ENCODE measurements at regions not wholly inside any gene's neighbourhood (a gene's known extent, or its start where the extent isn't known, plus 50 kb on each side); places are given as distances from the start of the nearest gene placed in this dataset.

- 83% methylated on average over 2 of the region's 2 CpGs; no CpG with 5 or more reads in 1 of the 2 experiments for WGBS, 2 experiments (ENCODE audit: extremely low coverage in 1 of 2, insufficient coverage in 1 of 2, insufficient read length in 1 of 2, insufficient replicate concordance in 2 of 2, low coverage in 1 of 2, low lambda C conversion rate in 2 of 2, missing lambda C conversion rate in 1 of 2)
- DNase-seq (ENCODE audit: low read depth in 1 of 2, low spot score in 2 of 2) (no peak), FAIRE-seq (no peak)
- H3K27me3 ChIP-seq (replicated peaks in 1 of 4; ENCODE audit: control insufficient read depth in 3 of 4, extremely low read depth in 1 of 4, insufficient read depth in 3 of 4, low read length in 3 of 4): no peaks in the 10 kb centered on the region
- no peaks in the 10 kb centered on the region for H3K79me1 ChIP-seq (ENCODE audit: low read depth, low read length)
- no peak overlapping the region for H2BK120ac ChIP-seq (replicated peaks; ENCODE audit: low read depth, low read length)
- H3K9me3 ChIP-seq (ENCODE audit: insufficient read depth in 2 of 2, low read depth in 1 of 2, low read length in 1 of 2): peaks cover 0 to 2% of the 10 kb centered on the region in 2 experiments; a peak in 1 of 4 replicates
- H4K20me1 ChIP-seq (replicated peaks in 1 of 2; ENCODE audit: control insufficient read depth in 1 of 2, insufficient read depth in 2 of 2, low read length in 2 of 2): no peaks in the 10 kb centered on the region
- TF ChIP-seq CTCF (IDR thresholded peaks at IDR 0.05; ENCODE audit: control extremely low read depth in 1 of 3, insufficient read depth in 1 of 3, low read depth in 1 of 3, low read length in 3 of 3): no peak
- TF ChIP-seq ASH2L (IDR thresholded peaks at IDR 0.05; ENCODE audit: low read length): no peak
- TF ChIP-seq YY1 (IDR thresholded peaks at IDR 0.05; ENCODE audit: low read depth, low read length): no peak
- TF ChIP-seq EGR1 (IDR thresholded peaks at IDR 0.05; ENCODE audit: borderline replicate concordance, low read depth, low read length): no peak
- TF ChIP-seq PHF8 (conservative IDR thresholded peaks at IDR 0.05; ENCODE audit: low read depth, low read length): no peak
- TF ChIP-seq CHD2 (IDR thresholded peaks at IDR 0.05; ENCODE audit: low read length): no peak
- TF ChIP-seq KDM1A (IDR thresholded peaks at IDR 0.05; ENCODE audit: borderline replicate concordance, low read length): no peak
- no peak for TF ChIP-seq TAF1 (IDR thresholded peaks at IDR 0.05; ENCODE audit: low read depth, low read length)
- TF ChIP-seq KDM4A (IDR thresholded peaks at IDR 0.05; ENCODE audit: low read depth, low read length, severe bottlenecking): no peak
- no peak overlapping the region for H2AK5ac ChIP-seq (ENCODE audit: low read depth, low read length)
- H3K14ac ChIP-seq (ENCODE audit: insufficient read length): no peak overlapping the region
- no peak overlapping the region for H4K5ac ChIP-seq (ENCODE audit: insufficient read length, low read depth, low read length)
- H2BK20ac ChIP-seq (ENCODE audit: low read length): no peak overlapping the region
- H3K4me3 ChIP-seq (ENCODE audit: extremely low read depth in 1 of 4, insufficient read depth in 2 of 4, low read depth in 3 of 4, low read length in 4 of 4): no peak overlapping the region
- no peak overlapping the region for H2BK5ac ChIP-seq (ENCODE audit: low read depth, low read length)
- no peak overlapping the region for H3K4me2 ChIP-seq (ENCODE audit: insufficient read depth in 1 of 2, low read depth in 2 of 2, low read length in 2 of 2)
- POLR2A ChIA-PET (ENCODE audit: partially characterized antibody): no interaction called here
- no peaks in the 10 kb centered on the region for H3K79me2 ChIP-seq (ENCODE audit: control insufficient read depth in 1 of 2, insufficient read depth in 2 of 2, low read length in 2 of 2)
- H2AFZ ChIP-seq (ENCODE audit: low read length): no peak overlapping the region
- no peak overlapping the region for H3K56ac ChIP-seq (replicated peaks; ENCODE audit: insufficient read length, low read depth, low read length)
- H2BK12ac ChIP-seq (ENCODE audit: low read depth, low read length): no peak overlapping the region
- H3K4ac ChIP-seq (replicated peaks; ENCODE audit: insufficient read length, low read depth, low read length): no peak overlapping the region
- no peaks in the 10 kb centered on the region for H3K36me3 ChIP-seq (ENCODE audit: control insufficient read depth in 2 of 4, insufficient read depth in 4 of 4, low read length in 3 of 4)
- H3K27ac ChIP-seq (ENCODE audit: low read depth, low read length): no peak overlapping the region
- no peaks in the 10 kb centered on the region for H3K23me2 ChIP-seq (ENCODE audit: low read depth, low read length)
- no peak overlapping the region for H3K18ac ChIP-seq (ENCODE audit: extremely low read depth, low read length)
- CTCF ChIA-PET (ENCODE audit: partially characterized antibody): interaction anchor here (0.6 to 1.8 kb wide), 8 partner anchors 13 to 980 kb away, joined by 3 to 8 read pairs (median 3); no protein-coding TSS in a partner anchor
- no peak overlapping the region for H3K23ac ChIP-seq (ENCODE audit: insufficient read length)
- H4K91ac ChIP-seq (replicated peaks; ENCODE audit: insufficient read length, low read length): no peak overlapping the region
- 0 out of 7 replicates have a peak, but pooled peaks cover 0 to 4% (median 0%) of the 10 kb centered on the region in 4 experiments for H3K4me1 ChIP-seq (replicated peaks in 1 of 4; ENCODE audit: control insufficient read depth in 3 of 4, insufficient read depth in 4 of 4, low read length in 3 of 4)
- no peak overlapping the region for H2BK15ac ChIP-seq (ENCODE audit: low read length)
- no peak overlapping the region for H3K9ac ChIP-seq (replicated peaks in 1 of 4; ENCODE audit: extremely low read depth in 1 of 4, low read depth in 3 of 4, low read length in 3 of 4)
- no peak overlapping the region; the same call in 1 of the 2 replicates for H4K8ac ChIP-seq (ENCODE audit: extremely low read depth, insufficient read depth, low read length)
Observed at GRCh38 chr11:122597511-122597910, 58.0 kb upstream of the UBASH3B start.

Measured in H1 (cell line).